HG03064 (cell line): ENCODE measurements at regions not wholly inside any gene's neighbourhood (a gene's known extent, or its start where the extent isn't known, plus 50 kb on each side); places are given as distances from the start of the nearest gene placed in this dataset.
"Not testable (repeated sequence)": the region's sequence is repeated elsewhere in the genome, so short reads cannot be mapped to it uniquely, and the experiment has no call there.

ENCODE experiments used
- ATAC-seq: cut with Tn5 transposase; IDR thresholded peaks from one replicate; pipeline ENCODE4 v1.9.1; 2021; ENCODE audit warnings: low read depth; ENCODE audit not compliant: unreplicated experiment

GRCh38 chr16:29191636-29192180 is 206.9 kb downstream of the LAT start:
- not testable (repeated sequence) for ATAC-seq

GRCh38 chr16:29190553-29191431 is 205.9 kb downstream of the LAT start:
- not testable (repeated sequence) for ATAC-seq

GRCh38 chr16:29188806-29189205 is 204.0 kb downstream of the LAT start:
- ATAC-seq, result not testable (repeated sequence)

- not testable (repeated sequence) for ATAC-seq
Observed at GRCh38 chr16:29186306-29187220, 201.7 kb downstream of the LAT start.

- ATAC-seq, result not testable (repeated sequence)
Observed at GRCh38 chr16:29185872-29186271, 201.0 kb downstream of the LAT start.

GRCh38 chr16:29184738-29185438 is 200.0 kb downstream of the LAT start:
- not testable (repeated sequence) for ATAC-seq

GRCh38 chr16:29182940-29183868 is 198.4 kb downstream of the LAT start:
- not testable (repeated sequence) for ATAC-seq

- ATAC-seq, result no peak
Observed at GRCh38 chr16:29182501-29182900, 197.6 kb downstream of the LAT start.

GRCh38 chr16:29181921-29182411 is 197.1 kb downstream of the LAT start:
- not testable (repeated sequence) for ATAC-seq

- not testable (repeated sequence) for ATAC-seq
Observed at GRCh38 chr16:29181254-29181780, 196.5 kb downstream of the LAT start.

- ATAC-seq, result not testable (repeated sequence)
Observed at GRCh38 chr16:29180206-29180600, 195.4 kb downstream of the LAT start.

- ATAC-seq, result not testable (repeated sequence)
Observed at GRCh38 chr16:29179401-29180205, 194.8 kb downstream of the LAT start.

GRCh38 chr16:29177888-29178726 is 193.3 kb downstream of the LAT start:
- not testable (repeated sequence) for ATAC-seq

- not testable (repeated sequence) for ATAC-seq
Observed at GRCh38 chr16:29177203-29177887, 192.5 kb downstream of the LAT start.

- not testable (repeated sequence) for ATAC-seq
Observed at GRCh38 chr16:29176822-29177202, 192.0 kb downstream of the LAT start.

- not testable (repeated sequence) for ATAC-seq
Observed at GRCh38 chr16:29176154-29176470, 191.3 kb downstream of the LAT start.
